ENCODE measurements at regions not wholly inside any gene's neighbourhood (a gene's known extent, or its start where the extent isn't known, plus 50 kb on each side); places are given as distances from the start of the nearest gene placed in this dataset.
"Not testable (repeated sequence)": the region's sequence is repeated elsewhere in the genome, so short reads cannot be mapped to it uniquely, and the experiment has no call there.

GRCh38 chr9:40970340-40970739 lies 158.1 kb downstream of the FOXD4L6 start:
- H3K4me3 ChIP-seq (replicated peaks; ENCODE audit: low read depth, low read length); DNase-seq (ENCODE audit: extremely low read depth, low read depth): not testable (repeated sequence)
- TF ChIP-seq CTCF (IDR thresholded peaks at IDR 0.05; ENCODE audit: low read depth, low read length, missing control alignments) = peak; percentile 25

GRCh38 chr9:40962461-40962860 lies 166.0 kb downstream of the FOXD4L6 start:
- not testable (repeated sequence) for DNase-seq (ENCODE audit: extremely low read depth, low read depth); H3K4me3 ChIP-seq (replicated peaks; ENCODE audit: low read depth, low read length)

GRCh38 chr9:40951876-40952494 lies 176.5 kb downstream of the FOXD4L6 start:
- DNase-seq (ENCODE audit: extremely low read depth, low read depth); H3K4me3 ChIP-seq (replicated peaks; ENCODE audit: low read depth, low read length): not testable (repeated sequence)
- TF ChIP-seq CTCF (IDR thresholded peaks at IDR 0.05; ENCODE audit: low read depth, low read length, missing control alignments) = peak; percentile 26

DNA sequence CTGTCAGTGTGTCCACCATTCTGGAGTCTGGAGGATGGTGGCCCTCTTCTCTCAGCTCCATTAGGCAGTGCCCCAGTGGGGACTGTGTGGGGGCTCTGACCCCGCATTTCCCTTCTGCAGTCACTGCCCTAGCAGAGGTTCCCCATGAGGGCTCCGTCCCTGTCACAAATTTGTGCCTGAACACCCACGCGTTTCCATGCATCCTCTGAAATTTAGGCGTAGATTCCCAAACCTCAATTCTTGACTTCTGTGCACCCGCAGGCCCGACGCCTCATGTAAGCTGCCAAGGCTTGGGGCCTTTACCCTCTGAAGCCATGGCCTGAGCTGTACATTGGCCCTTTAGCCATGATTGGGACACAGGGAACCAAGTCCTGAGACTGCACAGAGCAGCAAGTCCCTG lies 182.3 kb downstream of the FOXD4L6 start:
- not testable (repeated sequence) for H3K4me3 ChIP-seq (replicated peaks; ENCODE audit: low read depth, low read length); DNase-seq (ENCODE audit: extremely low read depth, low read depth)

DNA sequence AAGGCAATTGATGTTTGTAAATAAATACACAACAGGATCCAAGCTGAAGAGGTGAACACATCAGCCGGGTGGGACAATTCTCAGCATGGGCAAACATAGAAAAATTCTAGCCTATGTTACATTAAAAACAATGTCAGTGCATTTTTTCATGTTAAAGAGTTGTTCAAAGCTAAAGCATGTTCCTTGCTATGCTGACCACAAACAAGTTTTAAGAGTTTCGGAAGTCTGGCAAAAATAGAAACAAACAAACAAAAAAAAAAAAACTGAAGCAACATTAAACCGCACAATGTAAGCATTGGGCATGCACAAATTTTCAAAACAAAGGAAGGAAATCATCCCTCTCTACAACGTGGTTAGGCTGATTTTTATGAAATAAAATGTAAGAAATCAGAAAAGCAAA lies 185.8 kb downstream of the FOXD4L6 start:
- DNase-seq (ENCODE audit: extremely low read depth, low read depth); H3K4me3 ChIP-seq (replicated peaks; ENCODE audit: low read depth, low read length): not testable (repeated sequence)

DNA sequence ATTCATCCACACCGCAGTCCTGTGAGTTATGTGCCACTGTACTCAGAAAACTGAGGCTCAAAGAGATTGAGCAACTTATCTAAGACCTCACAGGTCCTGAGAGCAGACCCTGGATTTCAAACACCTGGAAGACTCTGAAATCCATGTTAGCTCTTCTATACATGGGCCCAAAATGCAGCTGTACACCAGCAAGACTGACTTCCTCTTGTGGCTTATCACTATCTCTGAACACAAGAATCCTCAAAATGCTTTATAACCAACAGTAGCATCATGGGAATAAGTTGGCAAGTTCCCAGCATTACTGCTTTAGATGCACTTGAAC lies 188.6 kb downstream of the FOXD4L6 start:
- DNase-seq (ENCODE audit: extremely low read depth, low read depth); H3K4me3 ChIP-seq (replicated peaks; ENCODE audit: low read depth, low read length): not testable (repeated sequence)

DNA sequence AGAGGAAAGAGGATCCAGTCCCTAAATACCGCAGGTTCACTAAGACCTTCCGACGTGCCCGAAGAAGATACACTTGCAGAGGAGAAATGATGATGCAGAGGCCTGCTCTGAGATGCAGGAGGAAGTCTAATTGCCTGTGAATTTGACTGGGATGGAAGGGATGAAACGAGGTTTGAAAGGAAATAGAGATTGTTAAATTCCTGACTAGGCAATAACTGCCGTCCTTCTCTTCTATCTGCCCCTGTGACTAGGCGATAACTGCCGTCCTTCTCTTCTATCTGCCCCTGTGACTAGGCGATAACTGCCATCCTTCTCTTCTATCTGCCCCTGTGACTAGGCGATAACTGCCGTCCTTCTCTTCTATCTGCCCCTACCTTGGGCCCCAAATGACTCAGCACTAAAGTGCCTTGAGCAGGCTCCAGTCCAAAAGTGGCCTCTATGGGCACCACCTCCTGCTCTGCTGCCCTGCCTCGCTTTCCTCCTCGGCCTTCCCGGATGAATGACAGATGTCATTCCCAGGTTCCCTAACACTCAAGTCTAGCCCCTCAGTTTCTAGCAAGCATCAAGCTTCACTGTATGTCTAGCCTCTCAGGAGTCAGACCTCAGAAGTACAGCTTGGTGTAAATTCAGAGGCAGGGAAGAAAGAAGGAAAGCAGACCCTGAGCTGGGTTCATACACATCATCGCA lies 189.1 kb downstream of the FOXD4L6 start:
- DNase-seq (ENCODE audit: extremely low read depth, low read depth); H3K4me3 ChIP-seq (replicated peaks; ENCODE audit: low read depth, low read length): not testable (repeated sequence)

DNA sequence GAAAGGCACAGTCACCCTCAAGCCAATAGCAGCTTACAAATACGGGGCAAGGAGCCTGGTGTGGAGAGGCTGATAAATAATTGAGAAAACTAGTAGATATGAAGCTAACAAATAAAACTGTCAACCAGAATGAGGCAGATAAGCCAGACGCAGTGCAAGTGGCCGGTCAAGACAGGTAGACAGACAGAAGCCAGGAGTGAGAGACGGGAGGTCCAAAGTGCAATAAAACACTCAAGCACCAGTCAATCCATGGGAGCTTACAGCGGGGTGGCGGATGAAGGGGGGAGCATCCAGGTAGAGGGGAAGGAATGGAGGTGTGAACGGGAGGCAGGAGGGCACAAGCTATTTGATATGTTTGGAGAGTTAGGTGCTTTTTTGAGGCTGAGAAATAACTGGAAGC lies 193.1 kb downstream of the FOXD4L6 start:
- DNase-seq (ENCODE audit: extremely low read depth, low read depth) = no peak
- H3K4me3 ChIP-seq (replicated peaks; ENCODE audit: low read depth, low read length) = no peak overlapping the region
- TF ChIP-seq CTCF (IDR thresholded peaks at IDR 0.05; ENCODE audit: low read depth, low read length, missing control alignments) = no peak

DNA sequence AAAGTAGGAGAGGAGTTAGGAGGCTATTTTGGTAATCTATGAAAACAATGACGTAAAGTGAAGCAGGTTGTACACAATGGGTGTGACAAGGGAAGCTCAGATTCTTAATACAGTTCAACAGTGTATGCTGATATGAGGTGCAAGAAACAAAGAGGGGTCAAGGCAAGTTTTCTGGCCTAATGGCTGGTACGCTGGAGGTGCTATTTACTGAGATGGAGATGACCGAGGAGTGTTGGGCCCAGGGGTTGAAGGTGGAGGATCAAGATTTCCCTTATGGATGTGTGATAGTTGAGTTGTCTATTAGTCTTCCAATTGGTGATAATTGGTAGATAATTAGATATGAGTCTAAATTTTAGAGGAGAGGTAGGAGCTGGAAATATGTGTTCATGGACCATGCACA lies 194.0 kb downstream of the FOXD4L6 start:
- not testable (repeated sequence) for H3K4me3 ChIP-seq (replicated peaks; ENCODE audit: low read depth, low read length); DNase-seq (ENCODE audit: extremely low read depth, low read depth)

- not testable (repeated sequence) for H3K4me3 ChIP-seq (replicated peaks; ENCODE audit: low read depth, low read length); DNase-seq (ENCODE audit: extremely low read depth, low read depth)
These were observed 198.1 kb downstream of the FOXD4L6 start for GRCh38 chr9:40930426-40930825.

- H3K4me3 ChIP-seq (replicated peaks; ENCODE audit: low read depth, low read length) = not testable (repeated sequence)
These were observed 199.0 kb downstream of the FOXD4L6 start for GRCh38 chr9:40929488-40929845.

More at GRCh38 chr9:40929488-40929845, 199.0 kb downstream of the FOXD4L6 start:
- DNase-seq (ENCODE audit: extremely low read depth, low read depth) = not testable (repeated sequence)

All from HFF-Myc (cell line).